ENCODE measurements at regions not wholly inside any gene's neighbourhood (a gene's known extent, or its start where the extent isn't known, plus 50 kb on each side); places are given as distances from the start of the nearest gene placed in this dataset.

DNA sequence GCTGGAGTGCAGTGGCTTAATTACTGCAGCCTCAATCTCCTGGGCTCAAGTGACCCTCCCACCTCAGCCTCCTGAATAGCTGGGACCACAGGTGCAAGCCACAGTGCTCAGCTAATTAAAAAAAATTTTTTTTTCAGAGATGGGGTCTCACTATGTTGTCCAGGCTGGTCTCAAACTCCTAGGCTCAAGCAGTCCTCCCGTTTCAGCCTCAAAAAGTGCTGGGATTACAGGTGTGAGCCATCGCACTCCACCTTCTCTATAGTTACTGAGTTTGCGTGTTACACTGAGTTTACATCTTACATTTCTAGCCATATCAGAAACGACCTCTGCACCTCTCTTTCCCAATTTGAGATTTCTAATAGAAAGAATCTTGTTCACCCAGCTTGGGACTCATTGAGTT, 53.6 kb upstream of the EML4 start:
- Mint-ChIP-seq H3K27me3 (ENCODE audit: low read depth, poor library complexity) (no peaks in the 10 kb centered on the region), H3K27ac (peak overlapping the region; percentile 19), H3K9me3 (peaks cover 2% of the 10 kb centered on the region), H3K4me3 (no peak overlapping the region), H3K36me3 (ENCODE audit: low read depth) (no peaks in the 10 kb centered on the region), H3K4me1 (peaks cover 44% of the 10 kb centered on the region)
- no peak for DNase-seq
- TF ChIP-seq, protein P1, sequence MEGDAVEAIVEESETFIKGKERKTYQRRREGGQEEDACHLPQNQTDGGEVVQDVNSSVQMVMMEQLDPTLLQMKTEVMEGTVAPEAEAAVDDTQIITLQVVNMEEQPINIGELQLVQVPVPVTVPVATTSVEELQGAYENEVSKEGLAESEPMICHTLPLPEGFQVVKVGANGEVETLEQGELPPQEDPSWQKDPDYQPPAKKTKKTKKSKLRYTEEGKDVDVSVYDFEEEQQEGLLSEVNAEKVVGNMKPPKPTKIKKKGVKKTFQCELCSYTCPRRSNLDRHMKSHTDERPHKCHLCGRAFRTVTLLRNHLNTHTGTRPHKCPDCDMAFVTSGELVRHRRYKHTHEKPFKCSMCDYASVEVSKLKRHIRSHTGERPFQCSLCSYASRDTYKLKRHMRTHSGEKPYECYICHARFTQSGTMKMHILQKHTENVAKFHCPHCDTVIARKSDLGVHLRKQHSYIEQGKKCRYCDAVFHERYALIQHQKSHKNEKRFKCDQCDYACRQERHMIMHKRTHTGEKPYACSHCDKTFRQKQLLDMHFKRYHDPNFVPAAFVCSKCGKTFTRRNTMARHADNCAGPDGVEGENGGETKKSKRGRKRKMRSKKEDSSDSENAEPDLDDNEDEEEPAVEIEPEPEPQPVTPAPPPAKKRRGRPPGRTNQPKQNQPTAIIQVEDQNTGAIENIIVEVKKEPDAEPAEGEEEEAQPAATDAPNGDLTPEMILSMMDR (IDR thresholded peaks at IDR 0.05) = no peak

DNA sequence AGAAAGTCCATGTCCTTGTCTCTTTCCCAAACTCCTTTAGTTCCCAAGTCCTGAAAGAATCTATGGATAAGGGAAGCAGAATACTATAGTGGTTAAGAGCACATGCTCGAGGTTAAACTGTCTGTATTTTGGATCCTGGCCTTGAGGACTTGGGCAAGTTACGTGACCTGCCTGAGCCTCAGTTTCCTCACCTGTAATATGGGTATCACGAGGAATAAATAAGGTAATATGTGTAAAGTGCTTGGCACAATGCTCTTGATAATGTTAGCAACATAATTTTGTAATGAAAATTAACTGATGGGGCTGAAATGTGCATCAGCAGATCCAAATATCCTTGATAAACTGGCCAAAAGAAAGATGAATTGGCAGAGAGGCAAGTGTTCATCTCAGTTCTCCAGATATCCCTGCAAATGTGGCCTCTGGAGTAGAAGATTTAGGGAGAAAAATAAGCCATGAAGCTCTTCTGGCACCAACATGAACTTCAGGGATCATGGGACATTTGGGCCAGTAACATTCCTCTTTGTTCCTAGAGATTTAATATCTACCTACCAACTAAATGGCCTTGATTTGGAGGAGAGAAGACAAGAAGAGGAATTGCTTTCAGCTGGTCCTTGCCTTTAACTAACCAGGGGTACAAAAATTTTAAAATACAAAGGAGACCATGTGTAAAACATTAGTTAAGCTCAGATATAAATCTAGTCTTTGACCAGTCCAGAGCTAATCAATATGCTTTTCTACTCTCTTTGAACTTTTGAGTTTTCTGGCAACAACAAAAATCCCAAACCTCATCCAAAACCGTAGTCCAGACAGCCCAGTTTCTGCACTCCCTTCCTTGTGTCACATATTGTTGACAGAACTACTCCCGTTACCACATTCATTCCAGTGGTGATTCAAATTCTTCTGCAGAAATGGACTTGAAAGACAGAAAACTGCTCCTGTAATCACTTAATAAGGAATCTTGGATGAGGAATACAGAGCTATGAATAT, 52.7 kb upstream of the EML4 start:
- Mint-ChIP-seq H3K4me1 (peaks cover 44% of the 10 kb centered on the region), H3K27ac (peak overlapping the region; percentile 19), H3K27me3 (ENCODE audit: low read depth, poor library complexity) (no peaks in the 10 kb centered on the region), H3K9me3 (peaks cover 9% of the 10 kb centered on the region), H3K36me3 (ENCODE audit: low read depth) (peaks cover under 1% of the 10 kb centered on the region), H3K4me3 (no peak overlapping the region)
- no peak for DNase-seq
- TF ChIP-seq, protein P1 (IDR thresholded peaks at IDR 0.05) = no peak

DNA sequence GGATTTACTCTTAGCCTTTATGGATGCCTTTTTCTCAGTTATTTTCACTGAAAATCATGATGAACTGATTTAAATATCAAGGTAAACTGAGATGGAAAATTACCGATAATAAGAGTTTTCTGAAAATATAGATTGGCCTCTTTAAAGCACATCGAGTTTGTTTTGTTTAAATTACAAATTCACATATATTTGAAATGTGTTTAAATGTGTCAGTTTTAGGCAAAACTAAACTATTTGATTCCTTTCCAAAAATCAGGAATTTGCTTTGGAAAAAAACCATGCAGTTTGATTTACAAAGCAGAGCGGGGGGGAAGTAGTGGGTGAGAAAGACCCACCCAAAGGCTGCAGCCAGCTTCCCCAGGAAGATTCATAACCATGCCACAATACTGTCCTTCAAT, 52.0 kb upstream of the EML4 start:
- no peak overlapping the region for H3K27ac Mint-ChIP-seq

DNA sequence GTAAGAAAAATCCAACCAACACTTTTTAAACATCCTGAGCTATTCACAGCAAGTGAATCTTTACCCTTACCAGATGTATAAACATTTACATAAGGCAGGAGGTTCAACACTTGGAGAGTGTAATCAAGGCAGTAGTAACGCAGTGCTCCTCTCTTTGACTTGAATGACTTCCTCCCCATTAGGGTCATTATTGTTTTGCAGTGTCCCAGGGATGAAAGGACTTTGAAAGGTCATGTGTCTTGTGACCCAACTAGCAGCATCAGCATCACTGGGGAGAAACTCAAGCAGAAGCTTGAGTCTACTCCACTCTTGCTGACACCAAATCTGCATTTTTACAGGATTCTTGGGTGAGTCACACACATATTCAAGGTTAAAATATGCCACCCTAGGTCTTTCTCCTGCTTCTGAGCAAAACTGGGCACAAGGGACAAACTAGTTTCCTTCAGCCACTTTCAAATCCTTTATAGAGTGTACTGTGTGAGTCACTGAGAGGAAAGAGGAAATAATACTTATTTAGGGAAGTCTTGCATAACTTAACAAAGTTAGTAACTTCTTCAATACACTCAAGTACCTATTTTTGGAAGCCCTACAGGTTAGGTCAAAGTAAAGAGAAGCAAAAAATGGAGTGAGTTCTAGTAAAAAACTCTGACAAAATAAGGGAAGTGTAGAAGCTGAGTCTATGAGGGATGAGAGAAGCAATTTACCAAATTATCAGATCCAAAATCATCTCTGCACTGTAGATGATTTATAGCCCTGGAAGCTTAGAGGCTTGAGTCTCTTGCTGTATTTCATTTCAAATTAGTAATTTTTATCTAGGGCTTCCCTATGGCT, 51.0 kb upstream of the EML4 start:
- no peak overlapping the region for H3K4me3 Mint-ChIP-seq
- H3K27me3 Mint-ChIP-seq (ENCODE audit: low read depth, poor library complexity) = no peaks in the 10 kb centered on the region
- H3K27ac Mint-ChIP-seq = peak overlapping the region; percentile 25
- H3K4me1 Mint-ChIP-seq = peaks cover 44% of the 10 kb centered on the region
- peaks cover 18% of the 10 kb centered on the region for H3K9me3 Mint-ChIP-seq
- H3K36me3 Mint-ChIP-seq (ENCODE audit: low read depth) = peaks cover 5% of the 10 kb centered on the region
- TF ChIP-seq, protein P1 (IDR thresholded peaks at IDR 0.05) = no peak
- no peak for DNase-seq

More for the DNA sequence above, 52.0 kb upstream of the EML4 start:
- TF ChIP-seq, protein P1 (IDR thresholded peaks at IDR 0.05) = no peak
- Mint-ChIP-seq H3K27me3 (ENCODE audit: low read depth, poor library complexity) (no peaks in the 10 kb centered on the region), H3K9me3 (peaks cover 15% of the 10 kb centered on the region), H3K4me3 (no peak overlapping the region), H3K4me1 (peaks cover 44% of the 10 kb centered on the region), H3K36me3 (ENCODE audit: low read depth) (peaks cover 5% of the 10 kb centered on the region)
- no peak for DNase-seq

DNA sequence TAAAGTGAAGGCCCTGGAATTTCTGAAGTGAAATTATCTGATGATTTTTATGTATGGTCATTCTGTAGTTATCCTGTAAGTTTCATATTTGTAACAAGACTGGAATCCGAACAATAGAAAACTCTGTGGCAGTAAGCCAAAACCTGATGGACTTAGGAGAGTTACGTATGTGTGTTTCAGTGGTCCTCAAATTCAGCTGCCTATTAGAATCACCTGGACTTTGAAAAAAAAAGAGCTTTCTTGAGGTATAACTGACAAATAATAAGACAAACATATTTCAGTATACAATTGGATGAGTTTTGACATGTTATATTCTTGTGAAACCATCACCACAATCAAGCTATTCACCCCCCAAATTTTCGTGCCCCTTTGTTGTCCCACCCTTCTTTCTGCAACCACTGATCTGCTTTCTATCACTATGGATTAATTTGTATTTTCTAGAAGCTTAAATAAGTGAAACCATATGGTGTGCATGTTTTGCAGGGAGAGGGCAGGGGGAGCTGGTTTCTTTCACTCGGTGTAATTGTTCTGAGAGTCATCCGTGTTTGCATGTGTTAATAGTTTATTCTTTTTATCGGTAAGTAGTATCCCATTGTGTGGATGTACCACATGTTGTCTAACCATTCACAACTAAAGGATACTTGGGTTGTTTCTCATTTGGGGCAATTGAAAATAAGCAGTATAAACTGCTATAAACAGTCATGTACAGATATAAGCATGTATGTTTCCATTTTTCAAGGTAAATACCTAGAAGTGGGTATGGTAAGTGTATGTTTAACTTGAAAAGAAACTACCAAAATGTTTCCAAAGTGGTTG, 50.2 kb upstream of the EML4 start:
- H3K9me3 Mint-ChIP-seq = peaks cover 20% of the 10 kb centered on the region

More for the DNA sequence above, 50.2 kb upstream of the EML4 start:
- H3K36me3 Mint-ChIP-seq (ENCODE audit: low read depth) = peaks cover 5% of the 10 kb centered on the region
- no peak overlapping the region for H3K27ac Mint-ChIP-seq
- no peaks in the 10 kb centered on the region for H3K27me3 Mint-ChIP-seq (ENCODE audit: low read depth, poor library complexity)
- H3K4me3 Mint-ChIP-seq = no peak overlapping the region
- TF ChIP-seq, protein P1 (IDR thresholded peaks at IDR 0.05) = no peak
- H3K4me1 Mint-ChIP-seq = peaks cover 50% of the 10 kb centered on the region
- no peak for DNase-seq
